ENCODE measurements at regions not wholly inside any gene's neighbourhood (a gene's known extent, or its start where the extent isn't known, plus 50 kb on each side); places are given as distances from the start of the nearest gene placed in this dataset.

GRCh38 chr14:31964490-31964889 is 112.6 kb upstream of the ARHGAP5 start:
- DNase-seq (ENCODE audit: low read depth in 2 of 3, low spot score in 2 of 3): no peak

DNA sequence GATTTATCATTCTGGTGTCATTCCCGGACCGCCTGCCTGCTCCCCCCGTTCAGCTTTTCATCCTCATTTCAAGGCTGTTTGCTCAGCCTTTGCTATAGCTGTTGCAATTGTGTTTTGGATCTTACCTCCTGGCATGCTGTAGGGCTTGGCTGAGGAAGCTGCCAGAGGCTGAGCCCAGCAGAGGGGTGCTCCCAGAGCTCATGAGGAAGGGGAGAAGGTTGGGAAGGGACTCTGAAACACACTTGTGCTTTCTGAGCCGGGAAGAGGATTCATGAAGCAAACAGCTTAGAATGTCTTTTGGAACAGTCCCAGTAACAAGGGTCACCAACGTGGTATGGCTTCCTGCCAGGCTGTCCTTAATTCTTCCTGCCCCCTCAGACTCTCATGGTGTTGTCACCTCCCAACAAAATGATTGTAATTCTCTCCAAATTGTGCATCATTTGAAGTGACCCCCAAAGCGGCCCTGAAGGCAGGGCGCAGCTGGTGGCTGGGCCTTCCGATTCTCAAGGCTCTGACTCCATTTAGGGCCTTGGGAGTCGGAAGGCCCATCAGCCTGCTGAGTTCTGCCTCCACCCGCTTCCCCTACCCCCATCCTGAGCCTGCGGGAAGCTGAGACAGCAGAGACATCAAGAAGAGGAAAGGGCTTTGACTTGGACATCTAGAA is 111.9 kb upstream of the ARHGAP5 start:
- DNase-seq (ENCODE audit: low read depth in 2 of 3, low spot score in 2 of 3): no peak

- no peak for DNase-seq (ENCODE audit: low read depth in 2 of 3, low spot score in 2 of 3)
Measured at GRCh38 chr14:31965735-31966598, 111.1 kb upstream of the ARHGAP5 start.

GRCh38 chr14:31966896-31967668 is 110.0 kb upstream of the ARHGAP5 start:
- no peak for DNase-seq (ENCODE audit: low read depth in 2 of 3, low spot score in 2 of 3)

DNA sequence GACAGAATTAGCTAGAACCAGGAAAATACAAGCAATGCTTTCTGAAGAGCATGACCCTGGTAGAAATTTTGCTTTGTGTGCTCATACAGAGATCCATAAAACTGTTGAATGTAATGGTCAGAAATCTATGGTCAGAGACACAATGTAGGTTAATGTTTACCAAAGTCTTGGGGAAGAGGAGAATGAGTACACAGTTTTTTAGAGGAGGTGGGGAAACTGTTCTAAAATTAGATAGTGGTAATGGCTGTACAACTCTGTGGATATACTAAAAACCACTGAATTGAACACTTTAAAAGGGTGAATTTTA is 109.5 kb upstream of the ARHGAP5 start:
- no peak for DNase-seq (ENCODE audit: low read depth in 2 of 3, low spot score in 2 of 3)

- DNase-seq (ENCODE audit: low read depth in 2 of 3, low spot score in 2 of 3): no peak
Measured at GRCh38 chr14:31968107-31968810, 108.8 kb upstream of the ARHGAP5 start.

DNA sequence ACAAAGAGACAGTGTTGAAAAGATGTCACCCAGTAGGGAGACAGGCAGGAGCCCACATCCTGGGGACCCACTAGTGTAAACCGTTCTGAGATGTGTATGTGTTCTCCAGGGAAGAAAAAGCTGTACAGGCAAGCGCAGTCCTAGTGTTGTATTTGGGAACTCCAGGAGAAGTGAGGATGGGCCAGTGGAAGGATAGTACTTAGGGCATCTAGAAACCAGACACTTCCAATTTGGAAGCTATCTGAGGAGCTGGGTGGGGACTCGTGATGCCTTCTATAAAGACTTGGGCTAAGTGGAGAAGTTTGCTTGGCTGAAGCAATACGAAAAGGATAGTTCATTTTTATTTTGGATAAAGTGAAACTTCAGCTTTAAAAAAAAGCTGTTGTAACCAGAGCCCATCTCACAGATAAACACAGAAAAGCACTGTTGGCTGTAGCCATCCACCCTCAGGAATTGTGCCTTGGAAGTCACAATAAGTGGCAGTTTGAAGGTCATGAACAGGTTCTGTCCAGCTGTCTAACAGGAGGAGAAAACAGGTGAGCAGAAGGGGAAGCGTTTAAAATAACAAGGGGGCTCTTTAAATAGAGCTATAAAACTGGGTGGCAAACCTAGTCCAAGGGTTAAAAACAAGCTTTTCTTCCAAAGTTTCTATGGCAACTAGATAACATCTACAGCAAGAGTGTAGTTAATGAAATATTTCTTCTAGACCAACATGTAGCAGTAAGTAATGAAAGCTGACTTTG is 108.0 kb upstream of the ARHGAP5 start:
- DNase-seq (ENCODE audit: low read depth in 2 of 3, low spot score in 2 of 3): no peak

DNA sequence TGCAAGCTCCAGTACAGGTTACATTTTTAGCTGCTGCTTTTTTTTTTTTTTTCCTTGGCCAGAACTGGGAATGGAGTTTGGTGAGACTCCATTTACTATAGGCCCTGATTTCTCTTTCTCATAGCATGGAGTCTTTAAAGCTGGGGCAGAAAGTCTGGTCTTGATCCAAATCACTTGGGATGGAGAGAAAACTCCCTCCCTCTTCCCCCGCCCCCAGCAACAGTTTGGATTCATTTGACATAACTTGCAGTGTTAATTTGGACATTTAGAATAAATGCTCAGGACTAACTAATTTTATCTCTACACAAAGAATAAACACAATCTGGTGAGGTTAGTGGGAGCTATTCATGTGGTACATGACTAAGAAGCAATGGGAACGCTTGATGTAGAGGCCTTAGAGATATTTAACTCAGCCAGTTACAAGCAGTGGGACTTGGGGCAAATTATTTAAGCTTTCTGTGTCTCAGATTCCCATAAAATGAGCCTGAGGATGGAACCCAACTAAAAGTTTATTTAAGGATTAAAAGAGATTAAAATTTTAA is 107.3 kb upstream of the ARHGAP5 start:
- DNase-seq (ENCODE audit: low read depth in 2 of 3, low spot score in 2 of 3): no peak

DNA sequence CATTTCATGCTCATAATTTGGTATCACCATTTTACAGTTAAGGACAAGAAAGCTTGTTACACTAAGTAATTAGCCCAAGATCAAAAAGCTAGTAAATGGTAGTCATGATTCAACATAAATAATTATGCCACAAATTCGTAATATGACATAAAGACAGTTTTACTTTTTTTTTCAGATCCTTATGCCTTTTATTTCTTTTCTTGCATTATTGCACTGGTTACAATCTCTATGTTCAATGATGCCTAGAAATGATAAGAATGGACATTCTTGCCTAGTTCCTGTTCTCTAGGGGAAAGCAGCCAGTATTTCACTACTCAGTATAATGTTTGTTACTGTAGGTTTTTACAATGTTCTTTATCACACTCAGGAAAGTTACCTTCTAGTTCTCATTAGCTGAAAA is 106.4 kb upstream of the ARHGAP5 start:
- no peak for DNase-seq (ENCODE audit: low read depth in 2 of 3, low spot score in 2 of 3)

GRCh38 chr14:31971612-31972011 is 105.5 kb upstream of the ARHGAP5 start:
- no peak for DNase-seq (ENCODE audit: low read depth in 2 of 3, low spot score in 2 of 3)

- DNase-seq (ENCODE audit: low read depth in 2 of 3, low spot score in 2 of 3): no peak
Measured at GRCh38 chr14:31977001-31977556, 100.0 kb upstream of the ARHGAP5 start.

- DNase-seq (ENCODE audit: low read depth in 2 of 3, low spot score in 2 of 3): no peak
Measured at GRCh38 chr14:31978423-31978822, 98.7 kb upstream of the ARHGAP5 start.

DNA sequence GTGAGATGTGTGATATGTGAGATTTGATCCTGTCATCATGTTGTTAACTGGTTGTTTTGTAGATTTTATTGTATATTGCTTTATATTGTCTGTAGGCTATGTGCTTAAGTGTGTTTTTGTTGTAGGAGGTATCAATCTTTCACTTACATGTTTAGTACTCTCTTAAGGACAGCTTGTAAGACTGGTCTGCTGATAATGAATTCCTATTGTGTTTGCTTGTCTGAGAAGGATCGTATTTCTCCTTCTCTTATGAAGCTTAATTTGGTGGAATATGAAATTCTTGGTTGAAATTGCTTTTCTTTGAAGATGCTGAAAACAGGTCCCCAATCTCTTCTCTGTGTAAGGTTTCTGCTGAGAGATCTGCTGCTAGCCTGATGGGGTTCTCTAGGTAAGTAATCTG is 94.5 kb upstream of the ARHGAP5 start:
- DNase-seq (ENCODE audit: low read depth in 2 of 3, low spot score in 2 of 3): no peak

DNA sequence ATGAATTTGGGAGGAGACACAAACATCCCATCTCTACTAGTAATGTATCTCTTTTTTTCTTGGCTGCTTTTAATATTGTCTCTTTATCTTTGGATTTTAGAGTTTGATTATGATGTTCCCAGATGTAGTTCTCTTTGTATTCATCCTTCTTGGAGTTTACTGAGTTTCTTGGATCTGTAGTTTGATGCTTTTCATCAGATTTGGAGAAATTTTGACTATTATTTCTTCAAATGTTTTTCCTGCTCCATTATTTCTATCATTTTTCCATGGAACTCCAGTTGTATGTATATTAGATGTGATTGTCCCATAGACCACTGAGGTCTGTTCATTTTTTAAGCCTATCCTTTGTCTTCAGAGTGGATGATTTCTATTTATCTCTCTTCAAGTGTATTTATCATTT is 90.7 kb upstream of the ARHGAP5 start:
- no peak for DNase-seq (ENCODE audit: low read depth in 2 of 3, low spot score in 2 of 3)

DNA sequence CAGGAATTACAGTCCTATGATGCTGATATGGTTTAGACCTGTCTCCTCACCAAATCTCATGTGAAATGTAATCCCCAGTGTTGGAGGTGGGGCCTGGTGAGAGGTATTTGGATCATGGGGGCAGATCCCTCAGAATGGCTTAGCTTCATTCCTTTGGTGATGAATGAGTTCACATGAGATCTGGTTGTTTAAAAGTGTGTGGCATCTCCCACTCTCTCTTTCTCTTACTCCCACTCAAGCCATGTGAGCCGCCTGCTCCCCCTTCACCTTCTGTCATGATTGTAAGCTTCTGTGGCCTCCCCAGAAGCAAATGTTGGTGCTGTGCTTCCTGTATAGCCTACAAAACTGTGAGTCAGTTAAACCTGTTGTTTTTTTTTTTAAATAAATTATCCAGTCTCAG is 89.4 kb upstream of the ARHGAP5 start:
- no peak for DNase-seq (ENCODE audit: low read depth in 2 of 3, low spot score in 2 of 3)

DNA sequence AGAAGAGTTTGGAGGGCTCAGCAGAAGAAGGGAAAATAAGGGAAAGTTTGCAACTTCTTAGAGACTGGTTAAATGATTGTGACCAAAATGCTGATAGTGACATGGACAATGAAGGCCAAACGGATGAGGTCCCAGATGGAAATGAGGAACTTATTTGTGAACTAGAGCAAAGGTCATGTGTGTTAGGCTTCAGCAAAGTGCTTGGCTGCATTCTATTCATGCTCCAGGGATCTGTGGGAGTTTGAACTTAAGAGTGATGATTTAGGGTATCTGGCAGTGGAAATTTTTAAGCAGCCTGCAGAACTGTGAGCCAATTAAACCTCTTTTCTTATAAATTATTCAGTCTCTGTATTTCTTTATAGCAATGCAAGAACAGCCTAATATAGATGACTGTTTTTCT is 88.9 kb upstream of the ARHGAP5 start:
- DNase-seq (ENCODE audit: low read depth in 2 of 3, low spot score in 2 of 3): no peak

DNA sequence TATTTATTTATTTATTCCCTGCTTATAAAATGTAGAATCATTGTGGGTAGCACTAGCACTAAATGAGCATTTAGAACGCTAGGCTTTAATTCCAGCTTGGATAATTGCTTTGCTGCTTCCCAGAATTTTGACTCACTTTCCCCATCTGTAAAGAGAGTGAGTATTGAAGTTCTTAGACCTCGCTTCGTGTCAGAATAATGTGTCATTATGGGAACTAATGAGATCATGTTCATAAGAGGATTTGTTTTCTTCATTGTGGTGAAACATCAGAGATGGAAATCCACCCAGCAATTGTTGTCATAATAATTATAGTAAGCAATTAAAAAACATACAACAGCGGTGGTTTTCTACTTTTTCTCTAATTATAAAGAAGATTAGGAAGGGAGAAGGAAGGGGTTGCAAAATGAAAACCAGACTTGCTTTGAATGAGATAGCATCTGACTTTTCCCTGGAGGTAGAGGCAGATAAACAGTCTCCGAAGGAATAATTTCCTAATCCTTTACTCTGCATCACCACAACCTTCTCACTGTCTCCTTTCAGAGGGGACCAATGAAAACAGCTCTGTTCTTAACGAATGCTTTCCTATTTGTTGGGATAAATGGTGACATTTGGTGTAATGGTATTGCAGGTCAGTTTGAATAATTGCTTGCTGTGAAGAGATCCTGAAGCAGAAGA is 86.8 kb upstream of the ARHGAP5 start:
- DNase-seq (ENCODE audit: low read depth in 2 of 3, low spot score in 2 of 3): no peak

DNA sequence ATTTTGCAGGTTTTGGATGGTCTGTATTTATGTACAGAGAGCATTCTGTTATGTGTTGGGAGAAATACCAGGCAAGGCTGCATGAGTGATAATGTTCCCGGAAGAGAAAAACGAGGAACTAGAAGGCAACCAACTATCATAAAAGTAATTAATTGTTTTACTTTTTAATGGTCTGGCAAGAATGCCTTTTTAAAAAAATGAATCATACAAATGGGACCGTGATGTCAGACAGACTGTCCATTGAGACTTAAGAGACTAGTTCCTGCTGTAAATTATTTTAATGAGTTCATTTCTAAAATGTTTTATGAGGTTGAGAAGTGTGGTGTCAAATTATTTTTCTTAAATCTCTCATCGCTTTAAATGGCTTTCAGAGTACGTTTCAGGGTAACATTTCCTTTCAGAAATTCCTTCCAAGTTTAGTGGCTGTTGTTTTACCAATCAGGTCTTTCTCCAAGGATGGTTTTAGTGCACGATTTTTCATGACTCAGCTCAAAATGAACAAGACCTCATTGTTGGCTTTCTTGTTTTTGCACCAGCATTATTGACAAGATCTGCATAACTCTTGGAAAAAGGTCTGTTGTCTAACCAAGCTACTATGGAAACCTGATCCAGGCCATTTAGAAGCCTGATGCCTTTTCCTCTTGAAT is 86.1 kb upstream of the ARHGAP5 start:
- no peak for DNase-seq (ENCODE audit: low read depth in 2 of 3, low spot score in 2 of 3)

DNA sequence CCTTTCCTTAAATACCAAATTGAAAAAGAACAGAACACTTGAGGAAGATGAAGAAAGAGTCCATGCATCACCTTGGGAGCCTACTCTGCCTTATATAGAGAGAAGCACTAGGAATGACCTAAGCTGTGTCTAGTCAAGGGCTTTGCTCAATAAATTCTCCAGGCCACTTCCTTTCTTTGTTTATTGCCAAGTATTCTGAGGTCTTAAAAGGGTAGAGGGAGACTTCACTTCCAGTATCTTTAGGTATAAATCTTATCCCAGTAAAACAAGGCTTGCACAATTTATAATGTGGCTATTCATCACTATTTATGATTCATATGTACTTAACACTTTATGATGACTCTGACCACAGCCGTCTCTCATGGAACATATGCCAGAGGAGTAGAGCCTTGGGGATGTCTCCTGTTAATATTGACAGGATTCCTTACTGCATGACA is 85.1 kb upstream of the ARHGAP5 start:
- DNase-seq (ENCODE audit: low read depth in 2 of 3, low spot score in 2 of 3): no peak
